OCI-LY7 (cell line): ENCODE measurements at regions not wholly inside any gene's neighbourhood (a gene's known extent, or its start where the extent isn't known, plus 50 kb on each side); places are given as distances from the start of the nearest gene placed in this dataset.

ENCODE experiments used
- BruUV-seq: library from RNA; stranded (reverse); fragments of 400-500 nt; replicated peaks from 2 replicates; lab custom pipeline; 2021; lab: Mats Ljungman, UMichigan
- CTCF ChIA-PET: fragments of 300-600 bp; sonication (Branson Sonifier 250); formaldehyde crosslinking; loops from one replicate; lab custom pipeline; 2022; ENCODE audit warnings: antibody characterized with exemption; ENCODE audit not compliant: unreplicated experiment; lab: Charles Lee
- POLR2A ChIA-PET: fragments of 300-600 bp; sonication (Branson Sonifier 250); formaldehyde crosslinking; loops from one replicate; lab custom pipeline; 2022; ENCODE audit warnings: antibody characterized with exemption; lab: Charles Lee
- DNase-seq: peaks from one replicate; pipeline ENCODE4 v3.0.0-alpha.2; 2015; ENCODE audit warnings: low spot score
- H2AFZ ChIP-seq: fragments of 200-600 bp; sonication (generic), shearing (Covaris generic); 2 replicates; pipeline ENCODE4 v1.6.1; 2014; ENCODE audit warnings: mild to moderate bottlenecking, antibody characterized with exemption, low read length, moderate library complexity
- H3K27ac ChIP-seq: fragments of 200-600 bp; sonication (generic); 2 replicates; pipeline ENCODE4 v1.5.1; 2014; ENCODE audit warnings: mixed run types, low read depth, mild to moderate bottlenecking, moderate library complexity, low read length, inconsistent platforms; ENCODE audit not compliant: poor library complexity, severe bottlenecking
- H3K36me3 ChIP-seq: fragments of 200-600 bp; sonication (generic); 2 replicates; pipeline ENCODE4 v1.6.1; 2014; ENCODE audit warnings: mild to moderate bottlenecking, antibody characterized with exemption, low read length, moderate library complexity, mixed read lengths; ENCODE audit not compliant: insufficient read depth
- H3K4me1 ChIP-seq: fragments of 200-600 bp; sonication (generic); 2 replicates; pipeline ENCODE4 v1.5.1; 2014; ENCODE audit warnings: mild to moderate bottlenecking, low read length; ENCODE audit not compliant: insufficient read depth, poor library complexity, severe bottlenecking
- H3K4me2 ChIP-seq: fragments of 200-600 bp; sonication (generic); 2 replicates; pipeline ENCODE4 v1.6.1; 2014; ENCODE audit warnings: mild to moderate bottlenecking, low read length
- H3K4me3 ChIP-seq: fragments of 200-600 bp; sonication (generic); 2 replicates; pipeline ENCODE4 v1.5.1; 2014; ENCODE audit warnings: mild to moderate bottlenecking, low read depth, low read length; ENCODE audit not compliant: poor library complexity, severe bottlenecking
- H3K79me2 ChIP-seq: fragments of 200-600 bp; sonication (generic); 2 replicates; pipeline ENCODE4 v1.6.1; 2016; ENCODE audit warnings: low read depth, mild to moderate bottlenecking, low read length, moderate library complexity, mixed read lengths; ENCODE audit not compliant: insufficient read depth
- H3K9me2 ChIP-seq: fragments of 200-600 bp; sonication (generic); 2 replicates; pipeline ENCODE4 v1.6.1; 2016; ENCODE audit warnings: mild to moderate bottlenecking, low read length, mixed read lengths; ENCODE audit not compliant: insufficient read depth
- H3K9me3 ChIP-seq: fragments of 200-600 bp; sonication (generic); 2 replicates; pipeline ENCODE4 v1.6.1; 2014; ENCODE audit warnings: mild to moderate bottlenecking, mixed run types, low read length, mixed read lengths
- H4K20me1 ChIP-seq: fragments of 200-600 bp; sonication (generic); 2 replicates; pipeline ENCODE4 v1.6.1; 2014; ENCODE audit warnings: mild to moderate bottlenecking, antibody characterized with exemption, low read length, moderate library complexity, mixed read lengths; ENCODE audit not compliant: insufficient read depth
- EZH2phosphoT487 ChIP-seq: fragments of 200-600 bp; sonication (generic); IDR thresholded peaks from 2 replicates; pipeline ENCODE4 v1.6.1; 2018; ENCODE audit warnings: low read depth, borderline replicate concordance, mild to moderate bottlenecking, mixed run types, antibody characterized with exemption, low read length, moderate library complexity, mixed read lengths
- intact Hi-C: fragments of 100-400 bp; cut with micrococcal nuclease; formaldehyde crosslinking; loops from one replicate; pipeline ENCODE4 v1.10.0; 2022; ENCODE audit not compliant: unreplicated experiment
- TF ChIP-seq, protein P1 (sequence below): fragments of 200-600 bp; sonication (generic); conservative IDR thresholded peaks from 2 replicates; pipeline ENCODE4 v1.5.1; 2014; ENCODE audit warnings: mild to moderate bottlenecking, antibody characterized with exemption, low read length, moderate library complexity, mixed read lengths

GRCh38 chr6:84872996-84873723 is 108.8 kb upstream of the TBX18 start:
- no TSS peak for BruUV-seq
- Histone ChIP-seq H3K4me3 (no peak overlapping the region), H3K27ac (no peak overlapping the region), H2AFZ (no peak overlapping the region), H3K79me2 (no peaks in the 10 kb centered on the region), H3K4me2 (no peak overlapping the region), H3K9me3 (no peaks in the 10 kb centered on the region), H3K9me2 (no peaks in the 10 kb centered on the region), H4K20me1 (no peaks in the 10 kb centered on the region), H3K36me3 (no peaks in the 10 kb centered on the region), H3K4me1 (no peaks in the 10 kb centered on the region)
- no peak for DNase-seq
- intact Hi-C loops = no loop called here
- POLR2A ChIA-PET = no interaction called here
- CTCF ChIA-PET = no interaction called here
- TF ChIP-seq, protein P1, sequence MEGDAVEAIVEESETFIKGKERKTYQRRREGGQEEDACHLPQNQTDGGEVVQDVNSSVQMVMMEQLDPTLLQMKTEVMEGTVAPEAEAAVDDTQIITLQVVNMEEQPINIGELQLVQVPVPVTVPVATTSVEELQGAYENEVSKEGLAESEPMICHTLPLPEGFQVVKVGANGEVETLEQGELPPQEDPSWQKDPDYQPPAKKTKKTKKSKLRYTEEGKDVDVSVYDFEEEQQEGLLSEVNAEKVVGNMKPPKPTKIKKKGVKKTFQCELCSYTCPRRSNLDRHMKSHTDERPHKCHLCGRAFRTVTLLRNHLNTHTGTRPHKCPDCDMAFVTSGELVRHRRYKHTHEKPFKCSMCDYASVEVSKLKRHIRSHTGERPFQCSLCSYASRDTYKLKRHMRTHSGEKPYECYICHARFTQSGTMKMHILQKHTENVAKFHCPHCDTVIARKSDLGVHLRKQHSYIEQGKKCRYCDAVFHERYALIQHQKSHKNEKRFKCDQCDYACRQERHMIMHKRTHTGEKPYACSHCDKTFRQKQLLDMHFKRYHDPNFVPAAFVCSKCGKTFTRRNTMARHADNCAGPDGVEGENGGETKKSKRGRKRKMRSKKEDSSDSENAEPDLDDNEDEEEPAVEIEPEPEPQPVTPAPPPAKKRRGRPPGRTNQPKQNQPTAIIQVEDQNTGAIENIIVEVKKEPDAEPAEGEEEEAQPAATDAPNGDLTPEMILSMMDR = no peak
- TF ChIP-seq EZH2phosphoT487 = no peak

GRCh38 chr6:84871925-84872324 is 107.5 kb upstream of the TBX18 start:
- no peak overlapping the region for H2AFZ ChIP-seq
- no peak for DNase-seq
- H3K9me2 ChIP-seq = no peaks in the 10 kb centered on the region
- TF ChIP-seq EZH2phosphoT487 = no peak
- TF ChIP-seq, protein P1 = no peak
- H4K20me1 ChIP-seq = no peaks in the 10 kb centered on the region
- no peak overlapping the region for H3K27ac ChIP-seq
- no peak overlapping the region for H3K4me3 ChIP-seq
- no peak overlapping the region for H3K4me2 ChIP-seq
- H3K4me1 ChIP-seq = no peaks in the 10 kb centered on the region
- no peaks in the 10 kb centered on the region for H3K9me3 ChIP-seq
- H3K36me3 ChIP-seq = no peaks in the 10 kb centered on the region
- H3K79me2 ChIP-seq = no peaks in the 10 kb centered on the region
- CTCF ChIA-PET = no interaction called here
- POLR2A ChIA-PET = no interaction called here
- no TSS peak for BruUV-seq
- intact Hi-C loops = no loop called here

DNA sequence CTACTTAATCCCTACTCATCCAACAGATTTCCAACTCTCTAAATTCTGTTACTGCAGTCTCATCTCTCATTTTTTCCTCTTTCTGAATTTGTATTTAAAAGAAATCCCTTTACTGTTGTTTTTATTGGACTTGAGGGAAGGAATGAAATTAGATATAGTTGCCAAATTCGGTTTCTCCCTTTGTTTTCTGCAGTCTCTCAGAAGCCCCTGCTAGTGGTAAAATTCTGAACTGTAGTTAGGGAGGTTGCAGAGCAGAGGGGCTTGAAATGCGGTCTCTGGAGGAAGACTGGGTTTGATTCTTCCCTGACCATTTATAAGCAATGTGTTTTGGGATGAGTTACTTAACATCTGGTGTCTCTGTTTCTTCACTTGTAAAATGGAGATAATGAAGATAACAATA is 106.3 kb upstream of the TBX18 start:
- H3K27ac ChIP-seq = no peak overlapping the region
- no peaks in the 10 kb centered on the region for H3K9me3 ChIP-seq
- BruUV-seq = no TSS peak
- H3K79me2 ChIP-seq = no peaks in the 10 kb centered on the region
- no peaks in the 10 kb centered on the region for H4K20me1 ChIP-seq
- H3K36me3 ChIP-seq = no peaks in the 10 kb centered on the region
- no peak for DNase-seq
- no peaks in the 10 kb centered on the region for H3K9me2 ChIP-seq
- no peak overlapping the region for H3K4me3 ChIP-seq
- no peak overlapping the region for H2AFZ ChIP-seq
- no peak overlapping the region for H3K4me2 ChIP-seq
- ChIA-PET CTCF (no interaction called here), POLR2A (no interaction called here)
- no peaks in the 10 kb centered on the region for H3K4me1 ChIP-seq
- intact Hi-C loops = no loop called here
- TF ChIP-seq EZH2phosphoT487 = no peak
- TF ChIP-seq, protein P1 = no peak
